ENCODE measurements at regions not wholly inside any gene's neighbourhood (a gene's known extent, or its start where the extent isn't known, plus 50 kb on each side); places are given as distances from the start of the nearest gene placed in this dataset.
"Not testable (repeated sequence)": the region's sequence is repeated elsewhere in the genome, so short reads cannot be mapped to it uniquely, and the experiment has no call there.

DNA sequence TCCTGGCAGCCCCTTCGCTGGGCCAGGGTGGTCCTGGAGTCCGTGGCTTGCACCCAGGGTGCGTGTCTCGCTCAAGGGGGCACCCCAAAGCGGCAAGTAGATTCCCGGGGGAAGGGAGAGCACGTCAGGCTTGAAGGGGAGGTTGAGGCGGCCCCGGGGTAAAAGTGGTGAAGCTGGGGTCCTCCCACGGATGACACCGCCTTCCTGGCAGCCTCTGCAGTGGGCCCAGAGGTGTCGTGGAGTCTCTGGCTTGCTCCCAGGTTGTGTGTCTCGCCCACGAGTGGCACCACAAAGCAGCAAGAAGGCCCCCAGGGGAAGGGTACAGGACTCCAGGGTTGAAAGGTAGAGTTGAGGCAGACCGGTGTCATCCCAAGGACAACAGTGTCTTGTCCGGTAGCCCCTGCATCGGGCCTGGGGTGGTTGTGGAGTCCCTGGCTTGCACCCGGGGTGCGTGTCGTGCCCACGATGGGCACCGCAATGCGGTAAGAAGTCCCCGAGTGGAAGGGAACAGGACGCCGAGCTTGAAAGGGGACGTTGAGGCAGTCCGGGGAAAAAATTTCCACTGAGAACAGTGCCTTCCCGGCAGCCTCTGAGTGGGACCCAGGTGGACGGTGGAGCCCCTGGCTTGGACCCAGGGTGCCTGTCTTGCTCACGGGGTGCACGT is 158.0 kb upstream of the ALG10B start:
- DNase-seq (ENCODE audit: low read depth in 2 of 2) = no peak

DNA sequence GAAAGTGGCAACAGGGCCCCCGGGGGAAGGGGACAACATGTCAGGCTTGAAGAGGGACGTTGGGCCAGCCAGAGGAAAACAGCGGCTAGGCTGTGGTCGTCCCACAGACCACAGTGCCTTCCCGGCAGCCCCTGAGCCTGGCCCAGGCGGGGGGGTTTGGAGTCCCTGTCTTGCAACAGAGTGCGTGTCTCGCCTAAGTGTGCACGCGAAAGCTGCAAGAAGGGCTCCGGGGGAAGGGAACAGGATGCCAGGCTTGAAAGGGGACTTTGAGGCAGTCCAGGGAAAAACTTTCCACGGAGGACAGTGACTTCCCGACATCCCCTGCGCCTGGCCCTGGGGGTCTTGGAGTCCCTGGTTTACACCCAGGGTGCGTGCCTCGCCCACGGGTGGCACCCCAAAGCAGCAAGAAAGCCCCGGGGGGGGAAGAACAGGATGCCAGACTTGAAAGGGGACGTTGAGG is 157.5 kb upstream of the ALG10B start:
- DNase-seq (ENCODE audit: low read depth in 2 of 2) = no peak

DNA sequence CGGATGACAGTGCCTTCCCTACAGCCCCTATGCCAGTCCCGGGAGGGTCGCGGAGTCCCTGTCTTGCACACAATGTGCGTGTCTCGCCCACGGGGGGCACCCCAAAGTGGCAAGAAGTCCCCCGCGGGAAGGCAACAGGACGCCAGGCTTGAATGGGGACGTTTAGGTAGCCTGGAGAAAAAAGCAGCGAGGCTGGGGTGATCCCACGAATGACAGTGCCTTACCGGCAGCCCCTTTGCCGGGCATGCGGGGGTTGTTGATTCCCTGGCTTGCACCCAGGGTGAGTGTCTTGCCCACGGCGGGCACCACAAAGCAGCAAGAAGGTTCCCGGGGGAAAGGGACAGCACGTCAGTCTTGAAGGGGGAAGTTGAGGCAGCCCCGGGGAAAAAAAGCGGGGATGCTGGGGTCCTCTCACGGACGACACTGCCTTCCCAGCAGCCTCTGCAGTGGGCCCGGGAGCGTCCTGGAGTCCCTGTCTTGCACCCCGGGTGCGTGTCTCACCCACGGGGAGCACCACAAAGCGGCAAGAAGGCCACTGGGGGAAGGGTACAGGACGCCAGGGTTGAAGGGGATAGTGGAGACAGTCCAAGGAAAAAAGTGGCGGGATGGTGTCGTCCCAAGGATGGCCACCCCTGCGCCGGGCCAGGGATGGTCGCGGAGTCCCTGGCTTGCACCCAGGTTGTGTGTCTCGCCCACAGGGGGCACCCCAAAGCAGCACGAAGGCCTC is 156.8 kb upstream of the ALG10B start:
- DNase-seq (ENCODE audit: low read depth in 2 of 2) = no peak

DNA sequence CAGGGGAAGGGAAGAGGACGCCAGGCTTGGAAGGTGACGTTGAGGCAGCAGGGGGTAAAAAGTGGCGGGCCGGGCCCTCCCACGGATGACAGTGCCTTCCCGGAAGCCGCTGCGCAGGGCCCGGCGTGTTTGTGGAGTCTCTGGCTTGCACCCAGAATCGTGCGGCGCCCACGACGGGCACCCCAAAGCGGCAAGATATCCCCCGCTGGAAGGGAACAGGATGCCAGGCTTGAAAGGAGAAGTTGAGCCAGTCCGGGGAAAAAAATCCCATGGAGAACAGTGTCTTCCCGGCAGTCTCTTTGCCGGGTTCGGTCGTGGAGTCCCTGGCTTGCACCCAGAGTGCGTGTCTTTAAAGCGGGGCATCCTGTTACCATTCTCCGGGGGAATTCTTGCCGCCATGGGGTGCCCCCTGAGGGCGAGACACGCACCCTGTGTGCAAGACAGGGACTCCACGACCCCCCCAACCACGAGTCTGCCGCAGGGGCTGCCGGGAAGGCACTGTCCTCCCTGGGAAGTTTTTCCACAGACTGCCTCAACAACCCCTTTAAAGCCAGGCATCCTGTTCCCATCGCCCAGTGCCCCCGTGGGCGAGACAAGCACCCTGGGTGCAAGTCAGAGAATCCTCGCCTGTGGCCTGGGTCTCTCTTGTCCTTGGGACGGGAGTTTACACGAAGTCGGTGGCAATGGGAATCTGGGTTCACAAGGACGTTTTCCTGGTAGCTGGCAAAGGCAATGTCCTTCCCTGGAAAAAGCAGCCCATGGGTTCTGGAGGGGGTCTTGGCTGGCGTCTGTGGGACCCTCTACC is 156.1 kb upstream of the ALG10B start:
- no peak for DNase-seq (ENCODE audit: low read depth in 2 of 2)

DNA sequence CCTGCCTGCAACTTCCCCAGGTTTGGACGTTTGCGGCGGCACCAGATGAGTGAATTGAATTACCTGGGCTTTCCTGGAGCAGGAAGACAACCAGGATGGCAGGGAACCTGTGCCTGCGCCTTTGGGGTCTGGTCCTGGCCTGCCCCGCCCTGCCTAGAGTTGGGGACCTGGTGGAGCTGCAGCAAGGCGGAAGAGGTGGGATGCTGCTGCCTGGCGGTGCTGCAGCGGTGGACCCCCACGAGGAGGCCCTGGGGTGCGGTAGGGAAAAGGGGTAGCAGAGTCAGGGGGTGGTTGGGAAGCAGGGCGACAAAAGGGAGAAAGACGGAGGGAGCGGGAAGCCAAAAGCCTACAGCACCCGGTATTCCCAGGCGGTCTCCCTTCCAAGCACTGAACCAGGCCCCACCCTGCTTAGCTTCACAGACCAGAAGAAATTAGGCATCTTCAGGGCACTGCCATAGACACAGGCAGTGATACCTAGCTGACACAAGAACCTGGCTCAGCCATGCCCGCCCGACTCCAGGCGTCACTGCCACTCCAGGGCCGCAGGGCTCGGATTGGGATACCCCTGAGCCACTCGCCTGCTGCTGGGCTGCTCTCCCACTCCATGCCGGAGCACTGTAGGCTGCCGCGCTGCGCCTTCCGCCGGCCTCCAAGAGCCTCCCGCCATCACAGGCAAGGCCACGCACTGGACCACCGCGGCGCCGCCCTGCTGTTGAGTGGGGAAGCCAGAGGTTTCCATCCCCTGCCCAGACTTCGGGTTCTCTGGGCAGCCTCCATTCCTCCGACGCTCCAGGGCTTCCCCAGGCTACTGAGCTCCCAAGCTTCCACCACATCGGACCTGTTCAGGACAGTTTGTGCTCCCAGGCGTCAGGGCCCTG is 155.2 kb upstream of the ALG10B start:
- DNase-seq (ENCODE audit: low read depth in 2 of 2) = no peak

DNA sequence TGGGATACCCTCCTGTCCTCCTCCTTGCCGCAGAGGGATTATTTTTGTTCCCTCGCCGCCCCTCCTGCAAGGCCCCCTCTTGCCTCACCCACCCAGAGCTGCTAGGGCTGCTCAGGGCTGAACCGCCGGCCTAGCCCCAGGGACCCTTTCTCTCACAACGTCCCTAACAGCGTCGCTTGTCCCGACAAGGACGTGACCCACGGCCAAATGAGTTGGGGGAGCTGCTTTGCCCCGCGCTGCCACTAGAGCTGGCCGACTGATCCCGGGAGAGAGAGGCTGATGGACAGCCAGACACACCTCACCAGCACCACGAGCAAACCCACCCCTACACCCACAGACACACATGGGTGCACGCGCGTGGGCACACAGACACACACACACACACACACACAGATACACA is 154.6 kb upstream of the ALG10B start:
- DNase-seq (ENCODE audit: low read depth in 2 of 2) = no peak

DNA sequence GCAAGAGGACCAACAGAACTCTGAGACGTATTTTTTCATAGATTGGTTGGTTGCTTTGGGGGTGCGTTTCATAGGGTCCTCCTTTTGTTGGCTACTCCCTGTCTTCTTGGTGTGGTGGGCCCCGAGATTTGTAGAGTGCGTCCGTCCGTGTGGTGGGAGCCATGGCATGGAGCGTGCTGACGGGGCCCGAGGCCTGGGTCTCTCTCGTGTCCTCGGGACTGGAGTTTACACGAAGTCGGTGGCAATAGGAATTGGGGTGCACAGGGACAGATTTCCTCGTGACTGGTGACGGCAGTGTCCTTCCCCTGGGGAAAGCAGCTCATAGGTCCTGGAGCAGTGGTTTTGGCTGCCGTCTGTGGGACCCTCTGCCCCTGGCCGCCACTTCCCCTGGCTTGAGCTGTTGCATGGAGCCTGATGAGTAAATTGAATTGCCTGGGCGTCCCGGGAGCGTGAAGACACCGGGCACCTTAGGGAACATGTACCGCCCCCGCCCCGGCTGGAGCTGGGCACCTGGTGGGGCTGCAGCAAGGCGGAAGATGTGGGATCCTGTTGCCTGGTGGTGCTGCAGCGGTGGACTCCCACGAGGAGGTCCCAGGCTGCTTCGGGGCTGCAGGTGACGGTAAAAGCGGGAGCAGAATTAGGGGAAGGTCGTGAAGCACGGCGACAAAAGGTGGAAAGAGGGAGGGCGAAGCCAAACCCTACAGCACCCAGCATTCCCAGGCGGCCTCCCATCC is 153.7 kb upstream of the ALG10B start:
- no peak for DNase-seq (ENCODE audit: low read depth in 2 of 2)

DNA sequence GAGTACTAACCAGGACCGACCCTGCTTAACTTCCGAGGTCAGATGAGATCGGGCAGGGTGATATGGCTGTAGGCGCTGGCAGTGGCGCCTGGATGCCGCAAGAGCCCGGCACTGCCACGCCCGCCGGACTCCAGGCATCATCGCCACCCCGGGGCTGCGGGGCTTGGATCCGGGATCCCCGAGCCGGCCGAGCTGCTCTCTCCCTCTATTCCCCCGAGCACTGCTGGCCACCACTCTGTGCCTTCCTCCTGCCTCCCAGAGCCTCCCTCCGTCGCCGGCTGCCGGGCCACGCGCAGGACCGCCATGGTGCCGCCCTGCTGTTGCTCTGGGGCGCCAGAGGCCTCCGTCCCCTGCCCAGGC is 153.2 kb upstream of the ALG10B start:
- DNase-seq (ENCODE audit: low read depth in 2 of 2) = no peak

DNA sequence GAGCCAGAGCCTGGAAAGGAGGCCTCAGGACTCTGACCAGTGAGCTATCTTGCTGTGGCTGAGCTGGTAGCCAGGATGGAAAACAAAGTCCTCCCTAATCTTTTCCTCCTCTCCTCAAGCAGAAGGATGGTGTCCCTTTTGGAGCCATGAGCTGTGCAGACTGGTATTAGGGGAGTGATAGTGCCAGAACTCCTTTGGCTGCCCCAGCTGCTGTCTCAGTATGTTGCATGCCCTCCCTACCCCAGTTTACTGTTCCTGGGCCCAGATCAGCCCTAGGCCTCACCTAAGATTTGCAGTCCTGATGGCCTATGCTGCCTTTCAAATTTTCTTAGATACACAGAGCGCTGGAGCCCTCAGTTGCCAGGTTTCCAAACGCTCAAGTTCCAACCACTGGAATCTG is 150.3 kb upstream of the ALG10B start:
- no peak for DNase-seq (ENCODE audit: low read depth in 2 of 2)

DNA sequence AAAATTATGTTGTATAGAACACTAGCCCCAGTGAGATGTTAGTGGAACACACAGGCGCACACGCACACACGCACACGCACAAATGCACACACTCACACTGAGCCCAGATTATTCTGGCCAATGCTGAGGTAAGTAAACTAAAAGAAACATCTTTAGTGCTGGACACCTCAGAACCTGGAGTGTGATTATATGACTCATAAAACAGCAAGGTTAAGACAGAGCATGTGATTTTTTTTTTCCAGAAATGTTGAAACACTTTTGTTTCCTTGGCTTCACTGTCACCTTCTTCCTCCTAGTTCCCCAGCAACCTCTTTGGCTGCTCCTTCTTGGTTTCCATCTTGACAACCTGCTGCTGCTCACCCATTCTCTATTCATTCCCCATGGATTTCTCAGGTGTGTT is 141.0 kb upstream of the ALG10B start:
- DNase-seq (ENCODE audit: low read depth in 2 of 2) = no peak

DNA sequence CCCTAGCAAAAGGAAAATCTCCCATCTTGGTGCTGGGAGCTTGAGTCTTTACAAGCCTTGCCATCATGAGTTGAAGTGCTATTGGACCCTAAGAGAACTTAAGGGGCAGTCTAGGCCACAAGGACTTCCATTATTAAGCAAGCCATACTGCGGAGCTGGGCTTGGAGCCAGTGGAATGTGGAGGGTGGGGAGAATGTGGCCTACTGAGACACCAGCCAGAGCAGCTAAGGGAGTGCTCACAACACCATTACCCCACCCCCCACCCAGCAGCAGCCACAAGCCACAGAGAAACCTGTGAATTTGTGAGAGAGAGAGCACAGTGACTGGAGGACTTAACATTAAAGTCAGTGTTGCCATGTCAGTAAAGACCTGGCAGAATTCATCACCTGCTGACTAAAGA is 133.0 kb upstream of the ALG10B start:
- DNase-seq (ENCODE audit: low read depth in 2 of 2) = not testable (repeated sequence)

DNA sequence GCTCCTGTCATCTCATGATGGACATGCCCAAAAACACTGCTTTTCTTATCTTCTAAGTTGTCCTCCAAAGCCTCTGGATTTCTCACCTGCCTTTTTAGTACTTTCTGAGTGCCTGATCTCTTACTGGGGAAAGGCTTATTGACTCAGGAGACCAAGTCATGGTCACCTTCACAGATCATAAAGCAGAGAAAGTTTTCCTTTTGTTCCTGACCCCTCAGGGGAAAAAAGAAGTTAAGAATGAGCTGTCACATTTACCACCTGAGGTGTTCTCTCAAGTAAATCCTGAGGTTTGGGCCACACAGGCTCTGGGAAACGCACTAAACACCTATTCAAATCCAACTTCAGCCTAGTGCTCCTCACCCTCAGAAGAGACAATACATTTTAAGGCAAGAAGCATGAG is 119.3 kb upstream of the ALG10B start:
- DNase-seq (ENCODE audit: low read depth in 2 of 2) = not testable (repeated sequence)

DNA sequence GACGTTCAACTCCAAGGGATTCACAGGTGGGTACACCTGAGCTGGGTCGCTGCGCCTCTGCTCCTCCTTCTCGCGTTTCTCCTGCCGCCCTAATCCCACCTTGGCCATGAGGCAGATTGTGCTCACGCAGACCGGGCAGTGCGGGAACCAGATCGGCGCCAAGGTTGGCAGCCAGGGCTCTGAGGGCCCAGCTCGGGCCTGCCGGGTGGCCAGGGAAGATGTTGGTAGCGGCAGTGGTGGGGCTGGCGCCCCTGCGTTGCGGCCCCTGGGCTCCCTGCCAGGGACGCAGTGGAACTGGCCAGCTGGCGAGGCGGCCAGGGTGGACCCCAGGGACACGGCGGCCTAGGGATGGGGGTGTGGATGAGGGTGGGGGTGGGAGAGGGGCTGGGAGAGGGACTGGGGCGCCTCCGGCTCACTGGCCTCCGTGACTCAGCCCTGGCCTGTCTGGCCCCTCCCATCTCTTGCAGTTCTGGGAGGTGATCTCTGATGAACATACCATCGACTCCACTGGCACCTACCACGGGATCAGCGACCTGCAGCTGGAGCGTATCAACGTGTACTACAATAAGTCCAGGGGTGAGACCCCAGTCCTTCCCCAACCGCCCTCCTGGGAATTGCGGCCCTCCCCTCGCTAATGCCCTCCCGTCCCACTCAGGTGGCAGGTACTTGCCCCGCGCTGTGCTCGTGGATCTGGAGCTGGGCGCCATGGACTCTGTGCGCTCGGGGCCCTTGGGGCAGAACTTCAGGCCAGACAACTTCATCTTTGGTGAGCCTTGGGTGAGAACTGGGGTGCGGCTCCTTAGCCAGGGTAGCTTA is 114.9 kb upstream of the ALG10B start:
- DNase-seq (ENCODE audit: low read depth in 2 of 2) = no peak

DNA sequence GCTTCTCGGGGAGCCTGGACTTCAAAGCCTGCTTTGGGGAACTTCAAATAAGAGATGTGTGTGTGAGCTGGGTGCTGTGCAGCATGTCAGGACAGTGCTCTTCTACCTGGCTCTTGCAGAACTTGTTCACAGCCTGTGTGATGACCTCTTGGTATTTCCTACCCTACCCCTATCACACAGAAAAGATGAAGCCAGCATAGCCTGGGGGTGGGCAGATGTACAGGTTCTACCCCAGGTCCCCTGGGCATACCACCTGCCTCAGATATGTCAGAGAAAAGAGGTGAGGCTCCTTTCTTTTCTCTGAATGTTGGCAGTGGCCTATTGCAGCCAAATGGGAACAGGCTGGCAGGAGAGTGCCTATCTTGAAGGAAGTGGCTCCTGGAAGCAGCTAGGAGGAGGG is 111.7 kb upstream of the ALG10B start:
- no peak for DNase-seq (ENCODE audit: low read depth in 2 of 2)

DNA sequence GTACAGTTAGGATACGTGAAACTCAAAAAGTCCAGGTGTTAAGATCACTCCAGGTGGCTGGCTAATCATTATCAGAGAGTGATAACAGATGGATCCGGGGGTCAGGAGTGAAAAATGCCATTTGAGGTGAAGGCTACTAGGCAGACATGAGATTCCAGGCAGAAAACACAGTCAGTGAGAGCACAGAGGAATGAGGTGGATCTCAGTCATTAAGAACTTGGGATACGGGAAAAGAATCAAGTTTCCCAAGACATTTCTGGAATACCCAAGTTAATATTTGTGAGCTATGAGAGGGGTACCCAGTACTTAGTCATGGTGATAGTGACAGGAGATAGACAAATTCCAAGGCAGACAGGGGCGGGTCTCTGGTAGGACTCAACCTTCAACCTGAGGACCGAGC is 94.6 kb upstream of the ALG10B start:
- no peak for DNase-seq (ENCODE audit: low read depth in 2 of 2)

DNA sequence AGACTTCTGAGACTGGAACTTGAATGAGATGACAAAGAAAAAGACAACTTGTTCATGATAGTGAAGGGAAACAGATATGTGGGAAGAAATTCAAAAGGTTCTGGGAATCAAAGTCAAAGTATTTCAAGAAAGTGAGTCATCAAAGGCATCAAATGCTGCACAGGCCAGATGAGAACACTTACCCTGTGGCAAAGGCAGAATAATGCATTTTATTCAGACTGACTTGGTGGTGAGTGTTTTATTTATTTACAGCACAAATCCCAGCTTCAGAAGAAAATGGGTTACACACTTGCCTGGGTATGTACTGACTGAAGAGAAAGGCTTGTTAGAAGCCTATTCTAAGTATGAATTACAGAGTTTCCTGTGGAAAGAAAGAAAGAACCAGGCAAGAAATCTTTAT is 78.2 kb upstream of the ALG10B start:
- not testable (repeated sequence) for DNase-seq (ENCODE audit: low read depth in 2 of 2)

DNA sequence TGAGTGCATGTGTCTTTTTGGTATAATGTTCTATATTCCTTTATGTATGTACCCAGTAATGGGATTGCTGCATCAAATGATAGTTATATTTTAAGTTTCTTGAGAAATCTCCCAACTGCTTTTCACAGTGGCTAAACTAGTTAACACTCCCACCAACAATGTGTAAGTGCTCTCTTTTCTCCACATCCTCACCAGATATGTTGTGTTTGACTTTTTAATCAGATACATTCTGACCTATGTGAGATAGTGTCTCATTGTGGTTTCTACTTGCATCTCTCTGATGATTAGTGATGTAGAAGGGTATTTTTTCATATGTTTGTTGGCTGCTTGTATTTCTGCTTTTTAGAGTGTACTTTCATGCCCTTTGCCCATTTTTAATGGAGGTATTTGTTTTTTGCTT is 62.8 kb upstream of the ALG10B start:
- no peak for DNase-seq (ENCODE audit: low read depth in 2 of 2)

DNA sequence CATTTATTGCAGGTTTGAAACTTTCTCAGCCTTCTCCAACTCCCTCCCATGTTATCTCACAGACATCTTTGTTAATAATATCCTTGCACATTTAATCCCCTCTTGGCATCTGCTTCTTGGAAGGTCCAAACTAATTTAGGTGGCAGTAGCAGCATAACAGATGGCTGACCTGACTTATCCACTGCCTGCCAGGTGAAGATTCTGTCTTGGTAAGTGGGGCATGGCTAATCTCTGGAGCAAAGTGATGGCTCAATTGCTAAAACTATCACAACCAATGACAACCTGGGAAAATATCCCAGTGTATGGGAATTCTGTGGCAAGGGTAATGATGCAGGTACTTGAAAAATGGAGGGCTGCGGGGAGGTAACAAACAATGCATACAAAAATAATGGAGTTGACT is 58.2 kb upstream of the ALG10B start:
- DNase-seq (ENCODE audit: low read depth in 2 of 2) = no peak
